ENCODE measurements at regions not wholly inside any gene's neighbourhood (a gene's known extent, or its start where the extent isn't known, plus 50 kb on each side); places are given as distances from the start of the nearest gene placed in this dataset.
"Not testable (repeated sequence)": the region's sequence is repeated elsewhere in the genome, so short reads cannot be mapped to it uniquely, and the experiment has no call there.

DNA sequence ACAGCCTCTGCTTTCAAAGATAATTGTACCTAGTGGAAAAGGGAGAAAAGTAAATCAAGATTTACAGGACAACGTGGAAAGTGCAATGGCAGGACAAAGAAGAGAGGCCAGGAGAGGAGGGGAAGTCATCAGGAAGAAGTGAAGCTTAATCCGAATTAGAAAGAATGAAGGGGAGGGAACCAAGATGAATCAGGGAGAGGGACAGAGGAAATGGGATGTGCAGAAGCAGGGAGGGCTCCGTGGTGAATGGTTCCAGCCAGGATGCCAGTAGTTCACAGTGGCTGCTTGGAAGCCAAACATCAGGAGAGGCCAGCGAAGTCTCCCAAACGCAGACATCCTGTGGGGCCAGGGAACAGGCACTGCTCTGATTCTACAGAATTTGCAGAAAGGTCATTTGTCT lies 144.4 kb downstream of the LIG4 start:
- 58% methylated on average over 5 of the region's 5 CpGs for WGBS (ENCODE audit: low lambda C conversion rate, missing lambda C conversion rate)
- no peaks in the 10 kb centered on the region for H4K20me1 ChIP-seq (ENCODE audit: insufficient read depth, poor library complexity, severe bottlenecking)
- H3K9me2 ChIP-seq (replicated peaks; ENCODE audit: insufficient read depth), result no peaks in the 10 kb centered on the region
- no peaks in the 10 kb centered on the region for H3K36me3 ChIP-seq (replicated peaks; ENCODE audit: insufficient read depth, low read depth)
- no peak overlapping the region for H3K4me2 ChIP-seq
- peaks cover 7% of the 10 kb centered on the region for H3K4me1 ChIP-seq (ENCODE audit: insufficient read depth)
- no peak for DNase-seq (ENCODE audit: low spot score)
- no peaks in the 10 kb centered on the region for H3K27me3 ChIP-seq
- H3K79me2 ChIP-seq, result no peaks in the 10 kb centered on the region
- H3K27ac ChIP-seq, result peak overlapping the region; percentile 75
- H2AFZ ChIP-seq, result no peak overlapping the region
- no peaks in the 10 kb centered on the region for H3K9me3 ChIP-seq (ENCODE audit: low read depth)
- TF ChIP-seq EZH2 (IDR thresholded peaks at IDR 0.05; ENCODE audit: borderline replicate concordance), result no peak
- TF ChIP-seq, protein P1, sequence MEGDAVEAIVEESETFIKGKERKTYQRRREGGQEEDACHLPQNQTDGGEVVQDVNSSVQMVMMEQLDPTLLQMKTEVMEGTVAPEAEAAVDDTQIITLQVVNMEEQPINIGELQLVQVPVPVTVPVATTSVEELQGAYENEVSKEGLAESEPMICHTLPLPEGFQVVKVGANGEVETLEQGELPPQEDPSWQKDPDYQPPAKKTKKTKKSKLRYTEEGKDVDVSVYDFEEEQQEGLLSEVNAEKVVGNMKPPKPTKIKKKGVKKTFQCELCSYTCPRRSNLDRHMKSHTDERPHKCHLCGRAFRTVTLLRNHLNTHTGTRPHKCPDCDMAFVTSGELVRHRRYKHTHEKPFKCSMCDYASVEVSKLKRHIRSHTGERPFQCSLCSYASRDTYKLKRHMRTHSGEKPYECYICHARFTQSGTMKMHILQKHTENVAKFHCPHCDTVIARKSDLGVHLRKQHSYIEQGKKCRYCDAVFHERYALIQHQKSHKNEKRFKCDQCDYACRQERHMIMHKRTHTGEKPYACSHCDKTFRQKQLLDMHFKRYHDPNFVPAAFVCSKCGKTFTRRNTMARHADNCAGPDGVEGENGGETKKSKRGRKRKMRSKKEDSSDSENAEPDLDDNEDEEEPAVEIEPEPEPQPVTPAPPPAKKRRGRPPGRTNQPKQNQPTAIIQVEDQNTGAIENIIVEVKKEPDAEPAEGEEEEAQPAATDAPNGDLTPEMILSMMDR (IDR thresholded peaks at IDR 0.05; ENCODE audit: poor library complexity), result no peak
- TF ChIP-seq EZH2phosphoT487 (IDR thresholded peaks at IDR 0.05; ENCODE audit: low read depth, severe bottlenecking, unreplicated experiment), result no peak
- no peak overlapping the region for H3K4me3 ChIP-seq

DNA sequence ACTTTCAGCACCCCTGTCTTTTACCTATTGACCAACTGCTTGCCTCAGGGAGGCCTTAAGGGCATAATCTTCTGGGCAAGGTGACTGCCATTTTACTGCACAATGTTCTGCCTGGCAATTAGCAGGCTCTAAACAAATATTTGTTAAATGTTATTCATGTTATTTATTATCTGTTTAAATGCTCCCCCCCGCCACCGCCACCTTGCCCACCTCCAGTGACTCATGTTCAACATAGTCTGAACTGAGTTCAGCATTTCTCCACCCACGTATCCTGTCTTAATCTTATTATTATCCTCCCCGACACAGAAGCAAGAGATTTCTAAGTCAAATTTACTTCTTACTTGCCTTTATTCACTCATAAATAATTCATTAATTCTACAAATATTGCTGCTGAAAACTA lies 144.8 kb downstream of the LIG4 start:
- Histone ChIP-seq H3K36me3 (replicated peaks; ENCODE audit: insufficient read depth, low read depth) (no peaks in the 10 kb centered on the region), H4K20me1 (ENCODE audit: insufficient read depth, poor library complexity, severe bottlenecking) (no peaks in the 10 kb centered on the region), H3K4me2 (no peak overlapping the region), H3K9me3 (ENCODE audit: low read depth) (no peaks in the 10 kb centered on the region), H3K9me2 (replicated peaks; ENCODE audit: insufficient read depth) (no peaks in the 10 kb centered on the region), H3K27ac (peak overlapping the region; percentile 88), H3K4me3 (no peak overlapping the region), H2AFZ (no peak overlapping the region), H3K27me3 (no peaks in the 10 kb centered on the region), H3K79me2 (no peaks in the 10 kb centered on the region), H3K4me1 (ENCODE audit: insufficient read depth) (peaks cover 7% of the 10 kb centered on the region)
- DNase-seq (ENCODE audit: low spot score), result peak; percentile 58
- TF ChIP-seq EZH2 (IDR thresholded peaks at IDR 0.05; ENCODE audit: borderline replicate concordance), result no peak
- TF ChIP-seq, protein P1 (IDR thresholded peaks at IDR 0.05; ENCODE audit: poor library complexity), result no peak
- no peak for TF ChIP-seq EZH2phosphoT487 (IDR thresholded peaks at IDR 0.05; ENCODE audit: low read depth, severe bottlenecking, unreplicated experiment)
- 68% methylated on average over 4 of the region's 4 CpGs for WGBS (ENCODE audit: low lambda C conversion rate, missing lambda C conversion rate)

DNA sequence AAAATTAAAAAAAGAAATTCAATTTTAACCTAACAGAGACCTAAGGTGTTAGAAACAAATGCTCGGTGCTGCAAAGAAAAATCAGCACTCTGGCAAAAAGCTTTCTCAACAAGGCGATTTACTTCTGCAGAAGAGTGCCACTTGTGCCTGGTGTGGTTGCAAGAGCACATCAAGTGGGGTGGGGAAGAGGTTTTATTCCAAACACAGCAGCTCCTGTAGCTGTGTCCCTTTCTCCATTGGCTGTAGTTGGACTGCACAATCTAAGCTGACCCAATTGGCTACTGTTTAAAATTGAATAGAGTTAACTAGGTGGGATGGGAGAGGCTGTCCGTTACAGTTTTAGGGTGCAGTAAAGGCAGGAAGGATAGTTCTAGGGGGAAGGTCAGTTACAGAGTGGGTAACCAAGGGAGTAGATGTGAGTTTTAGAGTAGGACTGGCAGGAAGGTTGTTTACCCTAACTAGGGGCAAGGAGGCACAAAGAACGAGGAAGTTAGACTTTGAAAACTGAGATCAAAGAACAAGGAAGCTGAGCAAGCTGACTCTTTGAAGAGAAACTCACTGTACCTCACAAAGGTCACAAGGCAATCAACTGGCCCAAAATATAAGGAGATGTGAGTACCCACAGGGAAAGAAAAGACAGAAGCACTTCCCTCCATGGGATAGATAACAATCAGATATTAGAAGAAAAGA lies 145.7 kb downstream of the LIG4 start:
- Histone ChIP-seq H3K9me2 (replicated peaks; ENCODE audit: insufficient read depth) (no peaks in the 10 kb centered on the region), H3K79me2 (no peaks in the 10 kb centered on the region), H2AFZ (no peak overlapping the region), H3K36me3 (replicated peaks; ENCODE audit: insufficient read depth, low read depth) (no peaks in the 10 kb centered on the region), H3K9me3 (ENCODE audit: low read depth) (no peaks in the 10 kb centered on the region), H3K4me1 (ENCODE audit: insufficient read depth) (peaks cover 7% of the 10 kb centered on the region), H3K4me2 (no peak overlapping the region), H4K20me1 (ENCODE audit: insufficient read depth, poor library complexity, severe bottlenecking) (no peaks in the 10 kb centered on the region), H3K27me3 (no peaks in the 10 kb centered on the region), H3K27ac (peak overlapping the region; percentile 88), H3K4me3 (no peak overlapping the region)
- DNase-seq (ENCODE audit: low spot score), result no peak
- WGBS (ENCODE audit: low lambda C conversion rate, missing lambda C conversion rate), result 65% methylated on average over 4 of the region's 4 CpGs
- TF ChIP-seq EZH2 (IDR thresholded peaks at IDR 0.05; ENCODE audit: borderline replicate concordance) (no peak), EZH2phosphoT487 (IDR thresholded peaks at IDR 0.05; ENCODE audit: low read depth, severe bottlenecking, unreplicated experiment) (no peak)
- TF ChIP-seq, protein P1 (IDR thresholded peaks at IDR 0.05; ENCODE audit: poor library complexity), result no peak

DNA sequence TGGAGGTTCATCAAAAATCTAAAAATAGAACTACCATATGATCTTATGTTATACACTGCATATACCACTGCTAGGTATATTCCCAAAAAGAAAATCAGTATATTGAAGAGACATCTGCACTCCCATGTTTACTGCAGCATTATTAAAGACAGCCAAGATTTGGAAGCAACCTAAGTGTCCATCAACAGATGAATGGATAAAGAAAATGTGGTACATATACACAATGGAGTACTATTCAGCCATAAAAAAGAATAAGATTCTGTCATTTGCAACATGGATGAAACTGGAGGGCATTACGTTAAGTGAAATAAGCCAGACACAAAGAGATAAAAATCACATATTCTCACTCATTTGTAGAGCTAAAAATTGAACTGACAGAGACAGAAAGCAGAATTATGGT lies 151.0 kb downstream of the LIG4 start:
- not testable (repeated sequence) for H3K4me3 ChIP-seq; DNase-seq (ENCODE audit: low spot score); H3K4me1 ChIP-seq (ENCODE audit: insufficient read depth); H3K27me3 ChIP-seq; H3K9me2 ChIP-seq (replicated peaks; ENCODE audit: insufficient read depth); H3K36me3 ChIP-seq (replicated peaks; ENCODE audit: insufficient read depth, low read depth); H3K79me2 ChIP-seq; H3K4me2 ChIP-seq; H3K27ac ChIP-seq; H3K9me3 ChIP-seq (ENCODE audit: low read depth); H2AFZ ChIP-seq; H4K20me1 ChIP-seq (ENCODE audit: insufficient read depth, poor library complexity, severe bottlenecking)
- WGBS (ENCODE audit: low lambda C conversion rate, missing lambda C conversion rate), result 54% methylated on average over 1 of the region's 1 CpG

Data from hepatocyte (in vitro differentiated cells).